ENCODE measurements at regions not wholly inside any gene's neighbourhood (a gene's known extent, or its start where the extent isn't known, plus 50 kb on each side); places are given as distances from the start of the nearest gene placed in this dataset.
"Not testable (repeated sequence)": the region's sequence is repeated elsewhere in the genome, so short reads cannot be mapped to it uniquely, and the experiment has no call there.

DNA sequence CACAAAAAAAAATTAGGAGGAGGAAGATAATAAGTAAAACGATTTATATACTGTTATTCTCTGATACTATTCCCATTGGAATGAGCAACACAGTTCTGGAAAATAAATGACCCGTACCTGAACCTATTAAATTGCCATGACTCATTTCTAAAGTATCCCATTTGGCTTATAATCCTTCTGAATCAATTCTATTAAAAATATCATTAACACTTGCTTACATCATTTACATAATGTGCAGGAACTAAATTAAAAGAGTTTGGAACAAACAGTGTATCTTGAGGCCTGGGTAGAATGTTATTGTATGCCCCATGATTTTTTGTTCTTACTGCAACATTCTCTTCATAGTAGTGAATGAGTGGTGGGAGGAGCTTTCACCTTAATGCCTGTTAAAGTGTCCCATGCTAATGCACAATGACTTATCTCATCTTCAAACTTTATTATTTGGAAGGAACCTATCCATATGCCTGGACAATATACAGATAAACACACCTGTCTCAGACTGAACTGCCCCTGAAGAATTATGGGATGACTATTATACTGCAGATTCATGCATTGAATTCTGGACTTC lies 549.9 kb upstream of the ACVR2A start:
- no peak for DNase-seq (ENCODE audit: low read depth, low spot score)

DNA sequence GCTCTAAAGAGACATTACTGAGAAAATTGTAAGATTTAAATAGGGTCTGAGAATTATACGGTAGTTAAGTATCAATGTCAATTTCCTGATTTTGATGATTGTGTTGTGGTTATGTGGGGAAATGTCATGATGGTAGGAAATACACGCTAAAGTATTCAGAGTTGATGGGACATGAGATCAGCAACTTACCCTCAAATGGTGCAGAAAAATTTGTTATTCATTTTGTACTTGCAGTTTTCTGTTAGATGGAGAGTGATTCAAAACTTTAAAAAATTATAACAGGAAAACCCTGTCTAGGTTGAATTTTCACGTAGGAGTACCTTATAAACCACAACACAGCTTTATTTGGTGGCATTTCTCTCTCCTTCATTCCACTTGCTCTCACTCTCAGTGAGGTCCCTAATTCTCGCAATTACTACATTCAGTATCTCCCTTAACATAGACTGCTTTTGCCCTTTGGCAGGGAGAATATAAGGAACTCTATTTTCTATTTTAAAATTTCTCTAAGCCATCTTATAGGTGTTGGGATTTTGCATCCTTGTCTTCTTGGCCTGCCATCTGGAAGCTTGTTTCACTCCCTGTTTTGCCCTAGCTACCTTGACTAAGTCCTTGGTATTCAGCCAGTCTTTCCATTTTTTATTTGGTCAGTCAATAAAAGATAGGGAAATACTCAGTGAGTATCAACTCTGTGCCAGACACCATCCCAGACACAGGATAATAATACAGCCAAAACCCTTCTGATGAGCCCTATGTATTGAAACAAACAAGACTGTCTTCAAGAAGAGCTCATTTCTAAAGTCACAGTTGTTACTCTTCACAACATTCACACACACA lies 550.6 kb upstream of the ACVR2A start:
- no peak for DNase-seq (ENCODE audit: low read depth, low spot score)

DNA sequence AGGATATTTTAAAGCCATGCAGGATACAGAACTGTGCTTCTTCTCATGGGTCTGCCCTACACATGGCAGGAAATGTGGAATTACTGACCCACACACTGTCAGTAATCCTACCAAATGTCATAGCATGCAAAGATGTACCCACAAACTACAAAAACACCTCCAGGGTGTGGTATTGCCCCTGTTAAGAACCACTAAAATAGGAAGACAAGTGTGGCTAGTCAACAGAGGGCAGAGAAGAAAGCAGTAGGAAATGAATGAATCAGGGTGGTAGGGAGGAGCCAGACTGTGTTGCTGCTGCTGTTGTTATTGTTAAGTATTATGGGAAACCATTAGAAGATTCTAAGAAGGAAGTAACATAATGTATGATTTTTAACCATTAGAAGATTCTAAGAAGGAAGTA lies 556.7 kb upstream of the ACVR2A start:
- no peak for DNase-seq (ENCODE audit: low read depth, low spot score)

DNA sequence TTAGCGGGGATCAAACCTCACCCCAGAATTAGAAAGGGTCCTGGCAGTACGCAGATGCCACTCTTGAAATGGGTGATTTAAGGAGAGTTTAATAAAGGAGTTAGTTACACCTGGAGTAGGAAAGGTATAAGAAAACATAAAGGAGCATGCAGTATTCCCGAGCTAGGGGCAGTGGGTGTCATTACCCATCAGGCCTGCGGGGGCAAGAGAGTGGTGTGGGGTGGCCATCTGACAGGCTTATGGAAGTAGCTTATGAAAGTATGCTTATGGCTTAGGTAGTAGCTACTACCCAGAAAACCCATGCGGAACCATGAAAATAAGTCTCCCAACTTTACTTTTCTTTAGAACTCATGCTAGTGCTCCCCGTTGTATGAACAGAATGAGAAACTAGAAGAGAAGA lies 568.9 kb upstream of the ACVR2A start:
- DNase-seq (ENCODE audit: low read depth, low spot score): no peak

DNA sequence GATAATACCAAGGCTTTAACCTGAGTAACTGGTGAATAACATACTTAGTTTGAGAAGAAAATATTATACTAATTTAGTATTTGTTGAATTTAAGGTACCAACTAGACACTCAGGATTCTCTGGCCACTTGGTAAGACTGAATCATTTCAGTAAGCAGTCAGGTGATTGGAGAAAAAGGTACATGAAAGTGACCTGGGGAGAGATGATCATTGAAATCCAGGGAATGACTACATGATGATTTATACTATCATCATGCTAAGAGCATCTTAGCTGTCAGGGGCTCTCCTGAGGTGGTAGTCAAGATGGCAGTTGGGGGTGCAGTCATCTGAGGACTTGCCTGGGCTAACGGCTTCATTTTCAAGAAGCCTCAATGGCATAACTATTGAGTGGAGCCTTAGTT lies 571.2 kb upstream of the ACVR2A start:
- DNase-seq (ENCODE audit: low read depth, low spot score): no peak

DNA sequence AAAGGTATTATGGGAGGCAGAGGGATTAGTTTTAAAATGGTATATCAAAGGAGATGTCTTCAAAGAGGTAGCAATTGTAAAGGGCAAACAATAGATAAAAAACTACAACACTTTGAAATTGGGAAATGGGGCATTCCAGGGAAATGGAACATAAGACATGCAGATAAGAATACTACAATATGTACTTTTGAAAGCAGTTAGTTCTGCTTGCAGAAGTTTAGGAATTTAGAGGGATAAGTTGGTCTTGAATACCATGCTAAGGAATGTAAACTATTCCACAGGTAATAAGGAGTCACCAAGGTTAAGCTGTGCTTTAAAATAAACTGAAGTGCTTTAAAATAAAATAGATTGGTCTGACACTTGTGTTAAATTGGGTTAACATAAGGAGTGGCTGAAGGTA lies 571.7 kb upstream of the ACVR2A start:
- DNase-seq (ENCODE audit: low read depth, low spot score): no peak

DNA sequence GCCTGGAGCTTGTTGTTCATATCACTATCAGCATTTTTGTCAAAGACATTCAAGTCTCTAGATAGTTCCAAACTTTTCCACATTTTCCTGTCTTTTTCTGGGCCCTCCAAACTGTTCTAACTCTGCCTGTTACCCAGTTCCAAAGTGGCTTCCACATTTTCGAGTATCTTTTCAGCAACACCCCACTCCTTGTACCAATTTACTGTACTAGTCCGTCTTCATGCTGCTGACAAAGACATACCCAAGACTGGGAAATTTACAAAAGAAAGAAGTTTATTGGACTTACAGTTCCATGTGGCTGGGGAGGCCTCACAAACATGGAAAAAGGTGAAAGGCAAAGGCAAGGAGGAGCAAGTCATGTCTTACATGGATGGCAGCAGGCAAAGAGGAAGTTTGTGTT lies 575.2 kb upstream of the ACVR2A start:
- not testable (repeated sequence) for DNase-seq (ENCODE audit: low read depth, low spot score)

DNA sequence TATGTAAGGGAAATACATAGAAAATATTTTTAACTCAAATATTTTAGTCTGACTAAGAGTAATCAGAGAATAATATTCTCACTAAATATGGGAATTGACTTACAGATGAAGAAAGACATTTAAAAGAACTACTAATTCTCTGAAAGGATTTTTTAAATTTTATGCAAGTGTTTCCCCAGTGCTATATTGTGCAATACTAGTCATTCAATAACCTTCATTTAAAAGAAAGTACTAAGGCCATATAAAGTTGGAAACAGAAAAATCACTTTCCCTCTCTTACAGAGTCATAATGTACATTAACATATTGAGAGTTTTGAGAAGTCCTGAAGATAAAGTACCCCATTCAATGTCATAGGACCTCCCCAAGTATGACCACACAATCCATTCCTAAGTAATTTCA lies 584.6 kb upstream of the ACVR2A start:
- no peak for DNase-seq (ENCODE audit: low read depth, low spot score)

DNA sequence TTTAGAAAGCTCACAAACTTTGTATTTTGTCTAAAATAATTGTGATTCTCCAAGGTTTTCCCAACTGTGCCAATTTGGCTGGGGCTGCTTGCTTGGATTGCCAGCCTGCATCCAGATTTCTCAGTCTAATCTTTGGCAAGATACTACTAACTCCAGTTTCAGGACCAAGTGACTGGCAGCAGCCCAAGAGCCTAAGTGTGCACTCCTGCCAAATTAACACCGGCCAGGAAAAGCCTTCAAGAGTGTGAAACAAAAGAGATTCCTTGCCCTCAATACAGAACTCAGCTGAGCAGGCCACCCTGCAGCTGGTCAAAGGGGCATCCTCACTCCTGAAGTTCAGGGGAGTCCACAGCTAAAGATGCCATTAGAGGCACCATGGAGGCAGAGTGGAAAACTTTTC lies 589.0 kb upstream of the ACVR2A start:
- no peak for DNase-seq (ENCODE audit: low read depth, low spot score)

DNA sequence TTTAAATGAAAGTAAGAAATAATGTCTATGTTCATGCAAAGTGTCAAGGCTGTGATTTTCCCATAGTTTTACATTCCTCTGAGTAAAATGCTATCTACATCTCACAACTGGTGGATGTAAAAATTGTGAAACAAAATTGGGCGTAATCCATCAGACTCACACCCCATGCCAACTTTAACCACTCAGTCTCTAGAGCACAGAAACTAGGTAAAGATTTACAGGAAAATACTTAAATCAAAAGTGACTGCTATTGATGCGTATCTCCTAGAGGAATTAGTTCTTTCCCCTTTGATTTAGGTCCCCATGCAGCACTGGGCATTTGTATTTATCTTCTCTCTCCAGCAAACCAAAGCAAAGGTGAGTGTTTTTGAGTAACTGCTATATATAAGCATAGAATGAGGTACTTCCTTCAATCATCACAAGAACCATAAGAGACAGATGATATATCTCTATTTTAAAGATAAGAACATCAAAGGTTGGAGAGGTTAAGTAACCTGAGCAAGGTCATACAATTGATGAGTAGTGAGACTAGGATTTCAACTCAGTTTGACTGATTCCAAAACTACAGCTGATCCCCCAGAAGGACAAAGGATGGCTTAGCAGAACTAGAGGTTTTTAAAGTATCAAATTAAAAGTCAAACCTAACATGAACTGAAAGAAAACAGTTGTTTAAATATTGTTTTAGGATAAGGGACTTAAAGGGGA lies 594.0 kb upstream of the ACVR2A start:
- no peak for DNase-seq (ENCODE audit: low read depth, low spot score)

DNA sequence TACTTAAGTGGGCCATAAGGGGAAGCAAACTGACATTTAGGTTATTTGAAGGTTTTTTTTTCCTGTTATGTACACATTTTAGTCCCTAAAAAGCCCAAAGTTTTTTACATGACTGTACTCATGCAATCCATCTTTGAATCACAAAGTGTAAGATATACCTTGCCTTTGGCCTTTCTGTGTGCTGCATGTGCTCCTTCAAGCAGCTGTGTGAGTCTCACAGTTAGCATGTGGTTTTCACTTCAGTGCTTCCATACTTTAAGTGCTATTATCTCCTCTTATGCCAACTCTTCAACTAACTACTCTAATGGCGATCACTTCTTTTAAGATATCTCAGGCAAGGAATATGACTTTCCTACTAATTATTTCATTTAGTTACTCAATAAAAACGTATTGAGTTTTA lies 597.1 kb upstream of the ACVR2A start:
- no peak for DNase-seq (ENCODE audit: low read depth, low spot score)

DNA sequence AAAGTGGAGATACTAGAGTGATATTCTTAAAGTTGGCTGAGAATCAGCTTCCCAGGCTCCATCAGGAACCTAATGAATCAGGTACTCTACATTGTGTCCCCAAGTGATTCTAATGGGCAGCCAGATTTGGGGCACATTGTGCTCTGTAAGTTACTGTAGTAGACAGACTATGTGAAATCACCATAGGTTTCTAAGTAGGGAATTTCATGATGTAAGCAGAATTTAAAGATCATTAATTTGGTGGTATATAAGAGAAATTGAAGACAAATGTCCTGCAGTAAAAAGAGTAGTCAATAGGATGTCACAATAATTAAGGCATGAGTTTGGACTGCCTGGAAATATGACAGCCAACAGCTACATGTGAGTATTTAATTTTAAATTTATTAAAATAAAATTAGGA lies 602.4 kb upstream of the ACVR2A start:
- DNase-seq (ENCODE audit: low read depth, low spot score): no peak

DNA sequence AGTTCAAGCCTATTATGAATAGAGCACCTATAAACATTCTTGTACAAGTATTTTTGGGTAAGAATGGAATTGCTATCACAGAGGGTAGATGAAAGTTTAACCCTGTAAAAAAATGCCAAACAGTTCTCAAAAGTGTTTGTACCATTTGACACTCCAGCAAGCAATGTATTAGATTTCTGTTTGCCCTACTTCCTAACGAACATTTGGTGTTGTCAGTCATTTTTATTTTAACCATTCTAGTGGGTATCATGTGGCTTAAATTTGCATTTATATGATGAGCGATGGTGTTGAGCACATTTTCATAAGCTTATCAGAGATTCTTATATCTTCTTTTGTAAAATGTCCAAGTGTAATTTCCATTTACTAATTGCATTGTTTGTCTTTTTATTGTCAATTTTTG lies 608.2 kb upstream of the ACVR2A start:
- no peak for DNase-seq (ENCODE audit: low read depth, low spot score)

DNA sequence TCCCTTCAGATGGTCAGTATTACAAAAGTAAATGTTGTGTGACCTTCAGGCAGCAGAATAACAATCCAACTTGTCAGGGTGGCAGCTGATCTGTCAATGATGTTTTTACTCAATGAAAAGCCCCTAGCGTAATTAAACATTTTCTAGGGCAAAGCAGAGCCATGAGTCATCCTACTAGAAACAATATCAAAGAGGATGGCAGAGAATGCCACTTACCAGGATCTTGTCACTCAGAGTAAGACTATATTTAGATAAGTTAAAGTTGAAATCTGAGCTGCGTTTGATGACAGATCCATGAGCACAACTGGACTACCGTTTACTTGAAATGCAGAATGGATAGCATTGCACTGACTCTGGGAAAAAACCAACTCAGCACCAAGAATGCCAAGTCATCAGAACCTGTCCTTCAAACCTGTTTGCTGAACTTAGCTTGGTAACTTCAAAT lies 612.6 kb upstream of the ACVR2A start:
- DNase-seq (ENCODE audit: low read depth, low spot score): no peak

DNA sequence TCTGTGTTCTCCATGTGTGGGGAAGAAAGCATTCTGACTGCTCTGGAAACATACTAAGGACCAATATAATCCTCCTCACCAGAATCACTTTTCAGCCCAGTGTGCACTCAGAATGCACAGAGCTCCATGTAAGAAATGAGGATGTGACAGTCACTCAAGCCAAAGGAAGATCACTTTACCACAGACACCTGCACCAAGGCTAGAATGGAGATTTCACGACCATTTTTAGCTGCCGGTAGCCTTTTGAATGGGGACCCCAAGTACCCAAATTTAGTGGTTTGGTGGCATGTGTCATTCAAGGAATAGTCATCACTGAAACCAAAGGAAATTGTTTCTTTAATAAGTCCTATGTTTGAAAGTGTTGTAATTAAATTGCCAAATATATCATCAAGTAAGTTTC lies 613.2 kb upstream of the ACVR2A start:
- DNase-seq (ENCODE audit: low read depth, low spot score): no peak

DNA sequence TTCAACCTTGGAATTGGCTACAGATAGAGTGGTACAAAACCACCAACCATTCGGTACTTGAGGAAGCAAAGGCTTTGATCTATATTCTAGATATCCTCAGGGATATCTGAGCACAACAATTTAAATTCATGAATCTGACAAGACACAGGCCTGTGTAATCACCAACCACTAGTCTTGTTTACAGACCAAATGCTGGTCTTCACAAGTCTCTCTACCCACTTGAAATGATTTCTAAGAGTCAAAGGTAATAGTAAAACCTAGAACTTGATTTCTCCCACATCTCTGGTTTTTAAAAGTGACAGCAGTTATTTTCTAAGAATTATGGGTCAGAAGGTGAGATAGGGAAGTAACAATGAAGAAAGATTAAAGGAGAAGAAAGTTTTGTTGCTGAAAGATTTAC lies 613.7 kb upstream of the ACVR2A start:
- no peak for DNase-seq (ENCODE audit: low read depth, low spot score)

DNA sequence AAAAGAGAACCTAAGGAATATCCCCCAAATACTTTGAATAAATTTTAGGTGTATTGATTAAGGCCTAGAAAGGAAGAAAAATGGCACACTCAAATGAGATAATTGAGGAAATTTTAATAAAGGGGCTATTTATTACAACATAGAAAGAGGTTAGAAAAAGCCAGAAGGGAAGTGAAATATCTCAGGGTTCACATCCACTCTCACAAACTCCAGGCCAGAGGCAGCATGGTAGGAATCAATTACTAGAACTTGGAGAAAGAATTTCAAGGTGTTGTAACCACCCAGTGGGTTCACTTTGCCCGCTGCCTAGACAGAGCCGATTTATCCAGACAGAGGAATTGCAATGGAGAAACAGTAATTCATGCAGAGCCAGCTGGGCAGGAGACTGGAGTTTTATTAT lies 617.5 kb upstream of the ACVR2A start:
- no peak for DNase-seq (ENCODE audit: low read depth, low spot score)

DNA sequence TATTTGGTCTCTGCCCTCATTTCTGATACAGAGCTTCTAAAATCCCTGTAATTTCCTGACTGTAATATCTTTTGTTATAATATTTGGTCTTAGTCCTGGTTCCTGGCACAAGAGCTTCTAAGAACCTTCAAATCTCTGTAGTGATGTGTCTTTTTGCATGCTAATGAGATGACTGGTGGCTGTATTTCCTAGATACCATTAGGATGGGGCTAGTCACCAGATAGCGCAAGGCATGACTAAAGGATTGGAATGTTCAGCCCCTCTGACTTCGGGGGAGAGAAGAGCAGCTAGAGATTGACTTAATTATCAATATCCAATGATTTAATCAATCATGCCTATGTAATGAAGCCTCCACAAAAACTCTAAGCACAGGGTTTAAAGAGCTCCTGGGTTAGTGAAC lies 620.8 kb upstream of the ACVR2A start:
- no peak for DNase-seq (ENCODE audit: low read depth, low spot score)

DNA sequence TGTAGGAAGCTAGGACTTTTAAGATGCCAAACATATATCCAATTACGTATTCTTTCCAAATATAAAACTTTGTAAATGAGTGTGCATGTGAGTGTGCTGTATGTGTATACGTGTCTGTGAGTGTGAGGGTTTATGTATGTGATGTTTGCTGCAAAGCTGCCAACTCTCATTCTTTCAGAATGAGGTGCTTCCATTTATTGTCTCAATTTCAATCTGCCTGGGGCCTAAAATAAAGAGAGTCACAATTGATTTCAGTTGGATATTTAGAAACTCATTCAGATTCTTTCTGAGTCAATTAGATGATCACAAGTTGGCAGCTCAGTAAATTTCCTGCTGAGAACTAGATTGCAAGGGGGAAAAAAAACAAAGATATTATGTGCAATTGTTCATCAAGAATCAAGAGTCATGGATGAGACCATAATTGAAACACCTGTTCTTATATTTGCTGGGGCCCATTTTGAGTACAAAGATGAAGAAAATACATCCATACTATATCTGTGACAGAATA lies 621.2 kb upstream of the ACVR2A start:
- no peak for DNase-seq (ENCODE audit: low read depth, low spot score)

DNA sequence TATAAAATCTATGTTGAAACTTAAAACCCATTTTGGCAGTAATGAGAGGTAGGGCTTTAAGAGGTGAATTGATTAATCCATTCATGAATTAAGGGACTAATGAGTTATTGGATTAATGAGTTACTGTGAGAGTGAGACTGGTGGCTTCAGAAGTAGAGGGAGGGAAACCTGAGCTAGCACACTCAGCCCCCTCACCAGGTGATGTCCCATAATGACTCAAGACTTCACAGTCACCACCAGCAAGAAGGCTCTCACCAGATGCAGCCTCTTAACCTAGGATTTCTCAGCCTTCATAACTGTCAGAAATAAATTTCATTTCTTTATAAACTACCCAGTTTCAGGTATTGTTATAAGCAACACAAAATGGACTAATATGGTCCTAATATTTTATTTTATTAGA lies 621.7 kb upstream of the ACVR2A start:
- DNase-seq (ENCODE audit: low read depth, low spot score): no peak

DNA sequence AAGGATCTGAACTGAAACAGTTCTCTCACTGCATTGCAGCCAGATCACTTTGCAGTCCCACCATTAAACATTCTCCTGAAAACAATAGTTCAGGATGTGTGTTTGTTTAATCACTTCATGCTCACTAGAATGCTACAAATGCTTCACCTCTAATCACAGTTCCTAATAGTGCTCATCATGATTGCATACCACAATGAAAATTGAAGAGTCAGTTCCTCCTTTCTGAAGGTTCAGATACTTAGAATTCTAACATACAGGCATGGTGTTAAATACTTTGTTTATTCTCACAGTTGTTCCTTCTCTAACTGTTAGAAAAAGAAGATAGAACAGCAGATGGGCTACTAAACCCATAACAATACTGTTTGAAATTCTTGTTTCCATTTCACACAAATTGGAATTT lies 622.3 kb upstream of the ACVR2A start:
- no peak for DNase-seq (ENCODE audit: low read depth, low spot score)

DNA sequence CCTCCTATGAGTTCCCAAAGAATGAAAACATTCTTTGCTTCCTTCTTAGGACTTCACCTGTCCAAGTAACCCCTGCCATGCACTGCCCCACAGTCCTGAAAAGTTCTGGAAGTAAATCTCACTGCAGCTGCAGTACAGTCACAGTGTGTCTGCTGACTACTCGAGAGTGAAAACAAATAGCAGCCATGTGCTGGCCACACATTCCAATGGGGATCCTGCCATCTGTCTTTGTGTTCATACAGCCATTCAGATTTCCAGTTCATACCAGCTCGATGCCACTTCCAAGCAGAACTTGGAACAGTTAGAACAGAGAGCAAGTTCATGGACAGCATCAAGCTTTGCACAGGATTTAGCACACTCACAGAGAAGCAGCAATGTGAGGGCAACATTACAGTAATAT lies 629.9 kb upstream of the ACVR2A start:
- no peak for DNase-seq (ENCODE audit: low read depth, low spot score)

DNA sequence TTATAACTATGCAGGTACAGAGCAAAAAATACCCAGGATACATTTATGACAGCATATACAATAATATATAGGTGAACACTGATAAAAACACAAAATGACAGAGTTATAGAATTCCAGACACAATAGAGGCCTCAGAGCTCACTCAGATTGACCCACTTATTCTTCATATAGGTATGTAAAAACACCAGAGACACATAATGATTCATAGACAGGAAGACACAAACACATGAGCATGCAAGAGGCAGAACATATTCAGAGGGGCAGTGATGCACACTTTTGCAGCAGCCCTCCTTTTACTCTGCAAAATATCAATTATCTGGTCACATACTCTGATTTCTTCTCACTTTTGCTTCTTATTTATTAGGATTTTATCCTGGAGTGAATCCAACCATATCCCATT lies 633.3 kb upstream of the ACVR2A start:
- no peak for DNase-seq (ENCODE audit: low read depth, low spot score)

Measured in smooth muscle cell of the brain vasculature (primary cell).